OCI-LY7 (cell line): ENCODE measurements at regions not wholly inside any gene's neighbourhood (a gene's known extent, or its start where the extent isn't known, plus 50 kb on each side); places are given as distances from the start of the nearest gene placed in this dataset.

ENCODE experiments used
- BruUV-seq: library from RNA; stranded (reverse); fragments of 400-500 nt; replicated peaks from 2 replicates; lab custom pipeline; 2021; lab: Mats Ljungman, UMichigan
- CTCF ChIA-PET: fragments of 300-600 bp; sonication (Branson Sonifier 250); formaldehyde crosslinking; loops from one replicate; lab custom pipeline; 2022; ENCODE audit warnings: antibody characterized with exemption; ENCODE audit not compliant: unreplicated experiment; lab: Charles Lee
- POLR2A ChIA-PET: fragments of 300-600 bp; sonication (Branson Sonifier 250); formaldehyde crosslinking; loops from one replicate; lab custom pipeline; 2022; ENCODE audit warnings: antibody characterized with exemption; lab: Charles Lee
- DNase-seq: peaks from one replicate; pipeline ENCODE4 v3.0.0-alpha.2; 2015; ENCODE audit warnings: low spot score
- H2AFZ ChIP-seq: fragments of 200-600 bp; sonication (generic), shearing (Covaris generic); 2 replicates; pipeline ENCODE4 v1.6.1; 2014; ENCODE audit warnings: mild to moderate bottlenecking, antibody characterized with exemption, low read length, moderate library complexity
- H3K27ac ChIP-seq: fragments of 200-600 bp; sonication (generic); 2 replicates; pipeline ENCODE4 v1.5.1; 2014; ENCODE audit warnings: mixed run types, low read depth, mild to moderate bottlenecking, moderate library complexity, low read length, inconsistent platforms; ENCODE audit not compliant: poor library complexity, severe bottlenecking
- H3K36me3 ChIP-seq: fragments of 200-600 bp; sonication (generic); 2 replicates; pipeline ENCODE4 v1.6.1; 2014; ENCODE audit warnings: mild to moderate bottlenecking, antibody characterized with exemption, low read length, moderate library complexity, mixed read lengths; ENCODE audit not compliant: insufficient read depth
- H3K4me1 ChIP-seq: fragments of 200-600 bp; sonication (generic); 2 replicates; pipeline ENCODE4 v1.5.1; 2014; ENCODE audit warnings: mild to moderate bottlenecking, low read length; ENCODE audit not compliant: insufficient read depth, poor library complexity, severe bottlenecking
- H3K4me2 ChIP-seq: fragments of 200-600 bp; sonication (generic); 2 replicates; pipeline ENCODE4 v1.6.1; 2014; ENCODE audit warnings: mild to moderate bottlenecking, low read length
- H3K4me3 ChIP-seq: fragments of 200-600 bp; sonication (generic); 2 replicates; pipeline ENCODE4 v1.5.1; 2014; ENCODE audit warnings: mild to moderate bottlenecking, low read depth, low read length; ENCODE audit not compliant: poor library complexity, severe bottlenecking
- H3K79me2 ChIP-seq: fragments of 200-600 bp; sonication (generic); 2 replicates; pipeline ENCODE4 v1.6.1; 2016; ENCODE audit warnings: low read depth, mild to moderate bottlenecking, low read length, moderate library complexity, mixed read lengths; ENCODE audit not compliant: insufficient read depth
- H3K9me2 ChIP-seq: fragments of 200-600 bp; sonication (generic); 2 replicates; pipeline ENCODE4 v1.6.1; 2016; ENCODE audit warnings: mild to moderate bottlenecking, low read length, mixed read lengths; ENCODE audit not compliant: insufficient read depth
- H3K9me3 ChIP-seq: fragments of 200-600 bp; sonication (generic); 2 replicates; pipeline ENCODE4 v1.6.1; 2014; ENCODE audit warnings: mild to moderate bottlenecking, mixed run types, low read length, mixed read lengths
- H4K20me1 ChIP-seq: fragments of 200-600 bp; sonication (generic); 2 replicates; pipeline ENCODE4 v1.6.1; 2014; ENCODE audit warnings: mild to moderate bottlenecking, antibody characterized with exemption, low read length, moderate library complexity, mixed read lengths; ENCODE audit not compliant: insufficient read depth
- CTCF ChIP-seq: fragments of 200-600 bp; sonication (generic); conservative IDR thresholded peaks from 2 replicates; pipeline ENCODE4 v1.5.1; 2014; ENCODE audit warnings: mild to moderate bottlenecking, antibody characterized with exemption, low read length, moderate library complexity, mixed read lengths
- EZH2phosphoT487 ChIP-seq: fragments of 200-600 bp; sonication (generic); IDR thresholded peaks from 2 replicates; pipeline ENCODE4 v1.6.1; 2018; ENCODE audit warnings: low read depth, borderline replicate concordance, mild to moderate bottlenecking, mixed run types, antibody characterized with exemption, low read length, moderate library complexity, mixed read lengths
- intact Hi-C: fragments of 100-400 bp; cut with micrococcal nuclease; formaldehyde crosslinking; loops from one replicate; pipeline ENCODE4 v1.10.0; 2022; ENCODE audit not compliant: unreplicated experiment

GRCh38 chr17:68679882-68680281, 78.7 kb upstream of the FAM20A start:
- Histone ChIP-seq H3K4me2 (no peak overlapping the region), H2AFZ (no peak overlapping the region), H3K9me3 (no peaks in the 10 kb centered on the region), H3K36me3 (no peaks in the 10 kb centered on the region), H4K20me1 (no peaks in the 10 kb centered on the region), H3K4me1 (no peaks in the 10 kb centered on the region), H3K9me2 (no peaks in the 10 kb centered on the region), H3K27ac (no peak overlapping the region), H3K4me3 (no peak overlapping the region), H3K79me2 (no peaks in the 10 kb centered on the region)
- no TSS peak for BruUV-seq
- POLR2A ChIA-PET = no interaction called here
- CTCF ChIA-PET = no interaction called here
- DNase-seq = no peak
- TF ChIP-seq CTCF (no peak), EZH2phosphoT487 (no peak)
- intact Hi-C loops = no loop called here

DNA sequence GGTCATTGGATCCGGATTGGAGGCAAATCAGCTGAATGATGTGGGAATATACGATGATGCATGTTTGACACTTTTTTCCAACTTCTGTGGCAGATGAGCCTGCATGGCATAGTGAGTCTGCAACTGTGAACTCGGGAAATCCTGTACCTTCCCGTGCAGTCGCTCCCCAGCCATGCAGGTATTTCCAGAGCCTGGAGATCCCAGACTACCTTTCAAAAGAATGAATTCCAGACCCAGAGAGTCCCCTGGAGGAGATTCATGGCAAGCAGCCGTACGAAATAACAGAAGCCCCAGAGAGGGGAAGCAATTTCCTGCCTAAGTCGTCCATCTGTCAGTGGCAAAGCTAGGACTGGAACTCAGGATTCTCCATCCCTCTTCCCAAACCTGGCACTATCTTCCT, 75.7 kb upstream of the FAM20A start:
- intact Hi-C loops = no loop called here
- DNase-seq = no peak
- Histone ChIP-seq H3K79me2 (no peaks in the 10 kb centered on the region), H3K27ac (no peak overlapping the region), H3K9me3 (no peaks in the 10 kb centered on the region), H3K9me2 (no peaks in the 10 kb centered on the region), H2AFZ (no peak overlapping the region), H3K4me2 (no peak overlapping the region), H3K4me3 (no peak overlapping the region), H4K20me1 (no peaks in the 10 kb centered on the region), H3K36me3 (no peaks in the 10 kb centered on the region), H3K4me1 (no peaks in the 10 kb centered on the region)
- TF ChIP-seq CTCF (no peak), EZH2phosphoT487 (no peak)
- BruUV-seq = no TSS peak
- ChIA-PET CTCF (no interaction called here), POLR2A (no interaction called here)

GRCh38 chr17:68675723-68676122, 74.6 kb upstream of the FAM20A start:
- CTCF ChIA-PET = no interaction called here
- no peaks in the 10 kb centered on the region for H3K36me3 ChIP-seq
- BruUV-seq = no TSS peak

More at GRCh38 chr17:68675723-68676122, 74.6 kb upstream of the FAM20A start:
- Histone ChIP-seq H3K27ac (no peak overlapping the region), H3K4me2 (no peak overlapping the region), H3K4me3 (no peak overlapping the region), H3K4me1 (no peaks in the 10 kb centered on the region), H2AFZ (no peak overlapping the region), H4K20me1 (no peaks in the 10 kb centered on the region), H3K9me2 (no peaks in the 10 kb centered on the region), H3K79me2 (no peaks in the 10 kb centered on the region), H3K9me3 (no peaks in the 10 kb centered on the region)
- intact Hi-C loops = no loop called here
- DNase-seq = no peak
- POLR2A ChIA-PET = interaction anchor here (0.6 kb wide), 1 partner anchor 28 kb away, joined by 3 read pairs; no protein-coding TSS in a partner anchor
- no peak for TF ChIP-seq EZH2phosphoT487
- TF ChIP-seq CTCF = no peak
